ENCODE measurements at regions not wholly inside any gene's neighbourhood (a gene's known extent, or its start where the extent isn't known, plus 50 kb on each side); places are given as distances from the start of the nearest gene placed in this dataset.

- DNase-seq (ENCODE audit: low read depth) = no peak
- no peak overlapping the region for H3K4me3 ChIP-seq (replicated peaks; ENCODE audit: low read depth, low read length)
- no peak for TF ChIP-seq CTCF (IDR thresholded peaks at IDR 0.05; ENCODE audit: low read length, missing control alignments)
Measured at GRCh38 chr4:122203407-122203806, 51.3 kb downstream of the BLTP1 start.

- DNase-seq (ENCODE audit: low read depth) = no peak
- H3K4me3 ChIP-seq (replicated peaks; ENCODE audit: low read depth, low read length) = no peak overlapping the region
- TF ChIP-seq CTCF (IDR thresholded peaks at IDR 0.05; ENCODE audit: low read length, missing control alignments) = no peak
Measured at GRCh38 chr4:122205687-122206086, 53.6 kb downstream of the BLTP1 start.

- no peak overlapping the region for H3K4me3 ChIP-seq (replicated peaks; ENCODE audit: low read depth, low read length)
- no peak for DNase-seq (ENCODE audit: low read depth)
- TF ChIP-seq CTCF (IDR thresholded peaks at IDR 0.05; ENCODE audit: low read length, missing control alignments) = no peak
Measured at GRCh38 chr4:122212880-122213279, 60.7 kb downstream of the BLTP1 start.

- peak; percentile 21 for DNase-seq (ENCODE audit: low read depth)
- peak; percentile 44 for TF ChIP-seq CTCF (IDR thresholded peaks at IDR 0.05; ENCODE audit: low read length, missing control alignments)
- H3K4me3 ChIP-seq (replicated peaks; ENCODE audit: low read depth, low read length) = no peak overlapping the region
Measured at GRCh38 chr4:122218762-122219161, 66.6 kb downstream of the BLTP1 start.

- TF ChIP-seq CTCF (IDR thresholded peaks at IDR 0.05; ENCODE audit: low read length, missing control alignments) = no peak
Measured at GRCh38 chr4:122219356-122219755, 67.2 kb downstream of the BLTP1 start.

GRCh38 chr4:122221322-122221721 is 69.2 kb downstream of the BLTP1 start:
- DNase-seq (ENCODE audit: low read depth) = no peak
- TF ChIP-seq CTCF (IDR thresholded peaks at IDR 0.05; ENCODE audit: low read length, missing control alignments) = no peak
- H3K4me3 ChIP-seq (replicated peaks; ENCODE audit: low read depth, low read length) = no peak overlapping the region

More at GRCh38 chr4:122219356-122219755, 67.2 kb downstream of the BLTP1 start:
- no peak overlapping the region for H3K4me3 ChIP-seq (replicated peaks; ENCODE audit: low read depth, low read length)
- DNase-seq (ENCODE audit: low read depth) = no peak

- peak; percentile 43 for TF ChIP-seq CTCF (IDR thresholded peaks at IDR 0.05; ENCODE audit: low read length, missing control alignments)
- no peak overlapping the region for H3K4me3 ChIP-seq (replicated peaks; ENCODE audit: low read depth, low read length)
- peak; percentile 27 for DNase-seq (ENCODE audit: low read depth)
Measured at GRCh38 chr4:122224348-122224747, 72.2 kb downstream of the BLTP1 start.

Data from fibroblast of pulmonary artery (primary cell).